GM12878 (cell line): ENCODE measurements at regions not wholly inside any gene's neighbourhood (a gene's known extent, or its start where the extent isn't known, plus 50 kb on each side); places are given as distances from the start of the nearest gene placed in this dataset.

Experiments used
- ATAC-seq: fragments of 200-7000 bp; cut with Tn5 transposase; 3 replicates; pipeline ENCODE4 v1.9.1; 2020; ENCODE audit warnings: mild to moderate bottlenecking, moderate library complexity
- BruUV-seq: library from RNA; stranded (reverse); fragments of 400-500 nt; replicated peaks from 2 replicates; lab custom pipeline; 2021; lab: Mats Ljungman, UMichigan
- CTCF ChIA-PET: fragments of 300-600 bp; sonication (Branson Sonifier 250); formaldehyde crosslinking; extraction: SDS; loops from one replicate; lab custom pipeline; 2021; ENCODE audit warnings: inconsistent platforms; lab: Yijun Ruan, JAX
- POLR2A ChIA-PET: fragments of 350-600 bp; formaldehyde crosslinking; extraction: SDS; loops from one replicate; lab custom pipeline; 2021; ENCODE audit warnings: inconsistent platforms; lab: Charles Lee
- RAD21 ChIA-PET: fragments of 300-600 bp; sonication (Branson Sonifier 250); formaldehyde crosslinking; loops from one replicate; lab custom pipeline; 2023; ENCODE audit warnings: antibody characterized with exemption; ENCODE audit not compliant: unreplicated experiment; lab: Charles Lee
- SMC1A ChIA-PET: fragments of 300-600 bp; sonication (Branson Sonifier 250); formaldehyde crosslinking; loops from one replicate; lab custom pipeline; 2023; ENCODE audit not compliant: unreplicated experiment, uncharacterized antibody; lab: Charles Lee
- DNase-seq: peaks from one replicate; pipeline ENCODE4 v3.0.0-alpha.2; 2011; ENCODE audit warnings: low read depth, low spot score
- FAIRE-seq: peaks from 3 replicates; lab custom pipeline; 2011; peaks lifted over from hg19 to GRCh38; lab: Jason Lieb, UNC
- H2AFZ ChIP-seq: 2 replicates; pipeline ENCODE4 v1.6.0; 2011; ENCODE audit warnings: low read depth, low read length, control low read depth; ENCODE audit not compliant: control insufficient read depth
- H3K27ac ChIP-seq: 2 replicates; pipeline ENCODE4 v1.5.1; 2011; ENCODE audit warnings: control low read depth; ENCODE audit not compliant: control insufficient read depth, insufficient read depth
- H3K27me3 ChIP-seq, 2 experiments: replicated peaks in 1 of 2; 2 replicates each; pipeline versions ENCODE4 v1.6.0 to v1.6.1; 2011; ENCODE audit warnings: low read length in 1 of 2; ENCODE audit not compliant: control insufficient read depth in 2 of 2, insufficient read depth in 2 of 2
- H3K36me3 ChIP-seq, 2 experiments: 2 replicates each; pipeline ENCODE4 v1.5.1; 2011; ENCODE audit warnings: low read length in 1 of 2; ENCODE audit not compliant: control insufficient read depth in 2 of 2, insufficient read depth in 2 of 2
- H3K4me1 ChIP-seq: 2 replicates; pipeline ENCODE4 v1.6.1; 2011; ENCODE audit warnings: mild to moderate bottlenecking, low read length, moderate library complexity, mixed read lengths; ENCODE audit not compliant: control insufficient read depth, insufficient read depth
- H3K4me2 ChIP-seq: 2 replicates; pipeline ENCODE4 v1.6.0; 2011; ENCODE audit warnings: control low read depth; ENCODE audit not compliant: control insufficient read depth, insufficient read depth
- H3K4me3 ChIP-seq: fragments of 200-600 bp; sonication (generic); 2 replicates; pipeline ENCODE4 v1.5.1; 2016
- H3K79me2 ChIP-seq: 2 replicates; pipeline ENCODE4 v1.6.0; 2011; ENCODE audit warnings: low read length; ENCODE audit not compliant: control insufficient read depth, insufficient read depth
- H3K9ac ChIP-seq: 2 replicates; pipeline ENCODE4 v1.8.0; 2011; ENCODE audit warnings: low read length, control low read depth, mixed read lengths; ENCODE audit not compliant: control insufficient read depth, insufficient read depth
- H3K9me3 ChIP-seq: replicated peaks from 3 replicates; pipeline ENCODE4 v1.5.1; 2011; ENCODE audit warnings: mild to moderate bottlenecking, low read length; ENCODE audit not compliant: control insufficient read depth, insufficient read depth
- H4K20me1 ChIP-seq: 2 replicates; pipeline ENCODE4 v1.6.0; 2011; ENCODE audit not compliant: control insufficient read depth, insufficient read depth
- E4F1 ChIP-seq: fragments of 450-650 bp; IDR thresholded peaks from 2 replicates; pipeline ENCODE4 v1.6.1; 2018; ENCODE audit warnings: borderline replicate concordance, mild to moderate bottlenecking; ENCODE audit not compliant: partially characterized antibody
- HDAC2 ChIP-seq: fragments of 200-600 bp; sonication (generic); IDR thresholded peaks from 2 replicates; pipeline ENCODE4 v1.6.1; 2017
- IKZF2 ChIP-seq, 2 experiments: fragments of 450-650 bp; IDR thresholded peaks; 2 replicates each; pipeline ENCODE4 v1.6.1; 2017; ENCODE audit warnings: mild to moderate bottlenecking in 2 of 2, moderate library complexity in 2 of 2
- MLLT1 ChIP-seq: fragments of 450-650 bp; IDR thresholded peaks from 2 replicates; pipeline ENCODE4 v1.6.1; 2016; ENCODE audit warnings: mild to moderate bottlenecking
- NFXL1 ChIP-seq: fragments of 450-650 bp; IDR thresholded peaks from 2 replicates; pipeline ENCODE4 v1.6.1; 2017; ENCODE audit warnings: antibody characterized with exemption, mild to moderate bottlenecking, borderline replicate concordance
- NR2C2 ChIP-seq: IDR thresholded peaks from 2 replicates; pipeline ENCODE4 v1.6.1; 2011; ENCODE audit warnings: borderline replicate concordance, low read depth; ENCODE audit not compliant: control insufficient read depth, insufficient read length
- POLR2AphosphoS5 ChIP-seq: IDR thresholded peaks from 2 replicates; pipeline ENCODE4 v1.6.1; 2011; ENCODE audit warnings: mild to moderate bottlenecking, low read length, inconsistent platforms
- SMAD5 ChIP-seq: IDR thresholded peaks from 2 replicates; pipeline ENCODE4 v1.6.1; 2016; ENCODE audit warnings: antibody characterized with exemption, low read depth
- SP1 ChIP-seq: IDR thresholded peaks from one replicate; pipeline ENCODE4 v1.6.1; 2011; ENCODE audit warnings: low read depth, low read length
- TCF7 ChIP-seq: IDR thresholded peaks from 2 replicates; pipeline ENCODE4 v1.6.1; 2014; ENCODE audit warnings: antibody characterized with exemption, borderline replicate concordance
- USF1 ChIP-seq: IDR thresholded peaks from 2 replicates; pipeline ENCODE4 v1.6.1; 2011; ENCODE audit warnings: borderline replicate concordance, low read depth, mild to moderate bottlenecking, moderate library complexity, mixed read lengths, low read length; ENCODE audit not compliant: insufficient read depth; ENCODE audit errors: extremely low read length
- WGBS: methylation state at CpG from one replicate; pipeline ENCODE4 v1.1.6; 2016; ENCODE audit warnings: low lambda C conversion rate; ENCODE audit not compliant: insufficient replicate concordance, insufficient coverage; ENCODE audit errors: missing lambda C conversion rate; 5-methylcytosine and 5-hydroxymethylcytosine counted together
- in situ Hi-C: fragments of 300-500 bp; cut with MboI; formaldehyde crosslinking; loops from 9 replicates; pipeline ENCODE4 v1.14.3; 2018; ENCODE audit warnings: mixed read lengths
- intact Hi-C: fragments of 100-400 bp; cut with micrococcal nuclease; formaldehyde crosslinking; loops from one replicate; pipeline ENCODE4 v1.14.2; 2022; ENCODE audit not compliant: unreplicated experiment

- POLR2A ChIA-PET = interaction anchor here (0.6 kb wide), 1 partner anchor 191 kb away, joined by 7 read pairs; no protein-coding TSS in a partner anchor
- Histone ChIP-seq H3K27me3 (no peaks in the 10 kb centered on the region), H3K79me2 (no peaks in the 10 kb centered on the region), H3K36me3 (no peaks in the 10 kb centered on the region)
- TF ChIP-seq NR2C2 (no peak), HDAC2 (no peak), SP1 (no peak), IKZF2 (IDR thresholded peaks at IDR 0.05) (no peak), USF1 (no peak), E4F1 (no peak), TCF7 (no peak), MLLT1 (no peak), NFXL1 (no peak), POLR2AphosphoS5 (no peak), SMAD5 (no peak)
- TF ChIP-seq, all 136 proteins: peak for 0
- intact Hi-C loops (no loop called here), in situ Hi-C loops (no loop called here)
- no TSS peak for BruUV-seq
- Histone ChIP-seq H3K9ac (no peak overlapping the region), H2AFZ (no peak overlapping the region), H3K27ac (no peak overlapping the region), H3K4me2 (no peak overlapping the region), H3K9me3 (no peaks in the 10 kb centered on the region), H3K4me3 (no peak overlapping the region), H4K20me1 (no peaks in the 10 kb centered on the region), H3K4me1 (no peaks in the 10 kb centered on the region)
- WGBS = 29% methylated on average over 4 of the region's 4 CpGs
- ChIA-PET RAD21 (no interaction called here), SMC1A (interaction anchor here (1.0 to 1.6 kb wide), 2 partner anchors 14 to 24 kb away, joined by 3 read pairs; no protein-coding TSS in a partner anchor), CTCF (no interaction called here)
- no peak for DNase-seq
- no peak for FAIRE-seq
- ATAC-seq = no peak
Observed at GRCh38 chr1:170354246-170354645, 177.7 kb upstream of the GORAB start.
